SHP77 (cell line): ENCODE measurements at regions not wholly inside any gene's neighbourhood (a gene's known extent, or its start where the extent isn't known, plus 50 kb on each side); places are given as distances from the start of the nearest gene placed in this dataset.
"Not testable (repeated sequence)": the region's sequence is repeated elsewhere in the genome, so short reads cannot be mapped to it uniquely, and the experiment has no call there.

Experiments used
- DNase-seq, 2 experiments: peaks; one replicate each; lab custom pipeline; 2025; lab: John Stamatoyannopoulos, UW

GRCh38 chr3:35394905-35395304 is 244.4 kb upstream of the ARPP21 start:
- no peak for DNase-seq

GRCh38 chr3:35401671-35402070 is 237.7 kb upstream of the ARPP21 start:
- DNase-seq, result no peak

- DNase-seq, result no peak
These were observed 234.8 kb upstream of the ARPP21 start for GRCh38 chr3:35404571-35404970.

- no peak for DNase-seq
These were observed 230.4 kb upstream of the ARPP21 start for GRCh38 chr3:35408882-35409281.

GRCh38 chr3:35409991-35410390 is 229.3 kb upstream of the ARPP21 start:
- DNase-seq, result no peak

GRCh38 chr3:35413483-35413882 is 225.8 kb upstream of the ARPP21 start:
- DNase-seq, result no peak

GRCh38 chr3:35417080-35417479 is 222.2 kb upstream of the ARPP21 start:
- no peak for DNase-seq

DNA sequence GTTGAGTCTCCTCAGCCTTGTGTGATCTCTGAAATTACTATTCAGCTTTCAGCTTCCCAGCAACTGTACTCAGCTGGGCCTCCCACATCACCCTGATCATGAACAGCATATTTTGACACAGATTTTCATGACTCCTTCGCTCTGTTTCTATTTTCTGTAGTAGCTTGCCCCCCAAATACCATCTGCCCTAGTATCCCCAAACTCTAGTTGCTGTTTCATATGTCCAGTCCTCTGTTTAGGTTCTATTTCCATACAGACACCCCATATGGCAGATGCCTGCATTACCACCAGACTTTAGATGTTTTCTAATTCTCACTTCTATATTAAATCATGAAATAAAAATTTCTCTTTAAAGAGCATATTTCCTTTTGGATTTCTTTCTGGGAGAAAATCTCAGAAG is 217.2 kb upstream of the ARPP21 start:
- no peak for DNase-seq

DNA sequence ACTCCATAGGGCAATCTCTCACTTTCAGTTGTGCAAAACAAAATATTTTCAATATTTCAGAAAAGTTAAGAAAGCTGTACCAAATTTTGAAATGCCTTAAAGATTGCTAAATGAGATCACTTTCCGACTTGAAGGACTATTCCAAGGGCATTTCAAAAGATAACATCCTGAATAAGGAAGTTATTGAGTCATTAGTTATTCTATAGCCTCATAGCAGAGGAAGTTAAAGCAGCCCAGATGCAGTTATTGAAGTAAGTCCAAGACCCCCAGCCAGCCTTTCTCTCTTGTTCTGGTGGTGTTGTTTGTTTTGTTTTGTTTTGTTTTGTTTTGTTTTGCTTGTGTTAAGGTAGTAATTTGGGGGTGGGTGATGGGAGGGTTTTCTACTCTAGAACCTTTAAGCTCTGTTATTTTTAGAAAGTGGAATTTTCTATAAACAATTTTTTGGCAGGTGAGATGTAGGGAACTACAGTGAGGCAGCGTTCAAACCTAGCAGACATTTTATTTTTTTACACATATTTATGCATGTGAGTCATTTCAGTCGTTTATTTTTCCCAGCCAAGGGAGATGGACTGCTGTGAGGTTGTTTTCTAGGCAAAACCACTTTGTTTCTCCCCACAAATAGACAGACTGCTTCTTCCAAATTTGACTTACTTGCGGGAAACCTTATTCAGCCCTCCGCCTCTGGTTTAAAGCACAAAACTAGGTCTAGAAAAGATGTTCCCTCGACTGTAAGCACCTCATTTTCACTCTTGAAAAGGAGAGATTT is 216.3 kb upstream of the ARPP21 start:
- DNase-seq, result no peak

- DNase-seq, result no peak
These were observed 212.9 kb upstream of the ARPP21 start for GRCh38 chr3:35426366-35426958.

DNA sequence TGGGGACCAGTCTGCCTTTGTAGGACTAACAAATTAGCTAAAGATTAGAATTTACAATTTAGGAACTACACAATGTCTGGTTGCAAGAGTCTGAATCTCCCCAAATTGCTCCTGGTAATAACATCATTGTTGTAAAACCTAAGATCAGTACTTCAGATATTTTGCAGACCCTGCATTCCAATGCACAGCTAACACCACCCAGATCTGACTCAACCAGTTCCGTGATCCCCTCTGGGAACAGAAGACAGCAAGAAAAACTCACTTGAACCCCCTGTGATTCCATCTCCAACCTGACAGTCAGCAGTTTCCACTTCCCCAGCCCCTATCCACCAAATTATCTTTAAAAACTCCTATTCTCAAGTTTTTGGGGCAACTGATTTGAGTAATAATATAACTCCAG is 201.9 kb upstream of the ARPP21 start:
- no peak for DNase-seq

DNA sequence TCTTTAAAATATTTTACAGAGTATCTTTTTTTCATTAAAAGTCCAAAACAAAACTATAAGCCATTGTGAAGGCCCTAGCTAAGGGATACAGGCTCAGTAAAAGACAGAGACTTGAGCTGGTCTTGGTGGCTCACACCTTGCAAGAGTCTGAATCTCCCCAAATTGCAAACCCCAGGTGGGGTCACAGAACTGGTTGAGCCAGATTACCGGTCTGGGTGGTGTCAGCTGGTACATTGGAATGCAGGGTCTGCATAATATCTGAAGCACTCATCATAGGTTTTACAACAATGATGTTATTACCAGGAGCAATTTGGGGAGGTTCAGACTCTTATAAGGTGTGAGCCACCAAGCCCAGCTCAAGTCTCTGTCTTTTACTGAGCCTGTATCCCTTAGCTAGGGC is 201.2 kb upstream of the ARPP21 start:
- no peak for DNase-seq

DNA sequence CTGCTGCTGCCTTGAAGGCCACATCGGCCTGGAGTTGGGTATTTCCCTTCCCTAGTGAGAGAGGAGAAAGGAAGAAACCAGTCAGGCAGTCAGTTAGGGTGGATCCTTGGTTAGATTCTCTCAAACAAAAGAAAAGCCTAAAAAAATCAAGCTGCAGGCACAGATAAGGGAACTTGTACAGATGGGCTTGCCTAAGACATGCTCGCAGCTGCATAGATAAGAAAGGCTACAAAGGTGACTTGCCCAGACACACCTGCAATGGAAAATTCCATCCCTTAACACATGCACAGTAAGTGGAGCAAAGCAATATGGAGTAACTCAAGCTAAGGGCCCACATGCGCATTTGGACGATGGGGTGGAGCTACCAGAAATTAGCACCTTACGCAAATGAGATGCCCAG is 199.7 kb upstream of the ARPP21 start:
- no peak for DNase-seq

DNA sequence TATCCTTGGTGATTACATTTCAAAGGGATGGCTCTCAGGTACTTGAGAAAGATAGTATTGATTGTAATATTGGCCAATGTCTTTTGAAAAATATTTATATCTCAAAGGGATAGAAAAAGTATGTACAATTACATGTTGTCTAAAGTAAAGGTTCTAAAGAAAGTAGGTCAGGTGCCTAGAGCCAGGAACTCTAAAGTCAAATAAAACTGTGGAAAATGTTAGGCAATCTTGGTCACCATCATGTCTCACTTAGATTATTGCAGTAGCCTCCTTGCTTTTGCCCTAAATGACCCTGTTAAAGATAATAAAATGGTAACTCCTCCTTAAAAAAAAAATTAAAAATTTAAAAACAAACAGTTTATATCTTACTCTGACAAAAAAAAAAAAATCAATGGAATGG is 198.5 kb upstream of the ARPP21 start:
- DNase-seq, result no peak

- no peak for DNase-seq
These were observed 192.4 kb upstream of the ARPP21 start for GRCh38 chr3:35446896-35447295.

DNA sequence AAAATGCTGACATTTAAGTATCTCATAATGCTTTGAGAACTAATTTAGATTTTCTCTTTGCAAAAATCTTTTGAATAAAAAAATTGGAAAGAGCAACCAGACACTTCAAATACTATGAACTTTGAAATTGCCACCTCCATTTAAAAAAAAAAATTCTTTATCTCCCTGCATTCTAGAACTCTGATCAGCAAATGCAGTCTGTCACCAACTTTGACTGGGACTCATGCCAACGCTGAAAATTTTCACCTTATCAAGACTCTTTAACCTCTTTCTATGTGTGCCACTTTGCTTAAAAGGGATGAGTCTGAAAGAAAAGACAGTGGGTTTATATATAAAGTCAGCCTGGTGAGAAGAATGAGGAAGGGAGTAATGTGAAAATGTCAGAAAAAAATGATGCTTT is 191.2 kb upstream of the ARPP21 start:
- DNase-seq, result no peak

DNA sequence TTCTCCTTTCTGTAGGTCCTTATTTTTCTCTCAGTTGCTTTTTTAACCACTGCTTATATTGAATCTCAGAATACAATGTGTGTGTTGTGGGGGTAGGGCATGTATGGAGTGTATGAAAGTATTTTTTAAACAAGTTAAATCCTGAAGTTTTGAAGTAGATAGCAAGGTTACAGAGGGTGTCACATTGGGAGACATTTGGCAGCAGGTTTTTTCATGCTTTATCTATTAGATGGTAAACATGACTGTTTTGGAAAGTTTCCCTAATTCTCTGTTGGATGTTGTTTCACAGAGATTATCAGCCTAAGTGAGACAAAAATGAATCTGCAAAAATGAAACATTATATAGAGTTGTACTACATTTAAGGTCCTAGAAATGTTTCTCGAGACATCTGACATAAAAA is 190.6 kb upstream of the ARPP21 start:
- no peak for DNase-seq

DNA sequence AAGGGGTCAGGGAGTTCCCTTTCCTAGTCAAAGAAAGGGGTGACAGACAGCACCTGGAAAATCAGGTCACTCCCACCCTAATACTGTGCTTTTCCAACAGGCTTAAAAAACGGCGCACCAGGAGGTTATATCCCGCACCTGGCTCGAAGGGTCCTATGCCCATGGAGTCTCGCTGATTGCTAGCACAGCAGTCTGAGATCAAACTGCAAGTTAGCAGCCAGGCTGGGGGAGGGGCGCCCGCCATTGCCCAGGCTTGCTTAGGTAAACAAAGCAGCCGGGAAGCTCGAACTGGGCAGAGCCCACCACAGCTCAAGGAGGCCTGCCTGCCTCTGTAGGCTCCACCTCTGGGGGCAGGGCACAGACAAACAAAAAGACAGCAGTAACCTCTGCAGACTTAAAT is 184.5 kb upstream of the ARPP21 start:
- DNase-seq, result not testable (repeated sequence)

GRCh38 chr3:35473956-35474355 is 165.4 kb upstream of the ARPP21 start:
- no peak for DNase-seq

DNA sequence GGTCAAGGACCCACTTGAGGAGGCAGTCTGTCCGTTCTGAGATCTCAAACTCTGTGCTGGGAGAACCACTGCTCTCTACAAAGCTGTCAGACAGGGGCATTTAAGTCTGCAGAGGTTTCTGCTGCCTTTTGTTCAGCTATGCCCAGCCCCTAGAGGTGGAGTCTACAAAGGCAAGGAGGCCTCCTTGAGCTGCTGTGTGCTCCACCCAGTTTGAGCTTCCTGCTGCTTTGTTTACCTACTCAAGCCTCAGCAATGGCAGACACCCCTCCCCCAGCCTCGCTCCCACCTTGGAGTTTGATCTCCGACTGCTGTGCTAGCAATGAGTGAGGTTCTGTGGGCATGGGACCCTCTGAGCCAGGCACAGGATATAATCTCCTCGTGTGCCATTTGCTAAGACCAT is 156.8 kb upstream of the ARPP21 start:
- DNase-seq, result not testable (repeated sequence)

DNA sequence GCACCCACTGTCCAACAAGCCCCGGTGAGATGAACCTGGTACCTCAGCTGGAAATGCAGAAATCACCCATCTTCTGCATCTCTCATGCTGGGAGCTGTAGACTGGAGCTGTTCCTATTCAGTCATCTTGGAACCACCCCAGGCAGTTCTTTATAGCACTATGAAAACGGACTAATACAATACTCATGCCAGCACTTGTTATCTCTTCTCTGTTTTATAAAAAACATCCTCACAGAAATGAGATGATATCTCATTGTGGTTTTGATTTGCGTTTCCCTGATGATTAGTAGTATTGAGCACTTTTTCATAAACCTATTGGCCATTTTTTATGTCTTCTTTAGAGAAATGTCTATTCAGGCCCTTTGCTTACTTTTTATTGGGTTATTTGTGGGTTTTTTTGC is 156.2 kb upstream of the ARPP21 start:
- no peak for DNase-seq

DNA sequence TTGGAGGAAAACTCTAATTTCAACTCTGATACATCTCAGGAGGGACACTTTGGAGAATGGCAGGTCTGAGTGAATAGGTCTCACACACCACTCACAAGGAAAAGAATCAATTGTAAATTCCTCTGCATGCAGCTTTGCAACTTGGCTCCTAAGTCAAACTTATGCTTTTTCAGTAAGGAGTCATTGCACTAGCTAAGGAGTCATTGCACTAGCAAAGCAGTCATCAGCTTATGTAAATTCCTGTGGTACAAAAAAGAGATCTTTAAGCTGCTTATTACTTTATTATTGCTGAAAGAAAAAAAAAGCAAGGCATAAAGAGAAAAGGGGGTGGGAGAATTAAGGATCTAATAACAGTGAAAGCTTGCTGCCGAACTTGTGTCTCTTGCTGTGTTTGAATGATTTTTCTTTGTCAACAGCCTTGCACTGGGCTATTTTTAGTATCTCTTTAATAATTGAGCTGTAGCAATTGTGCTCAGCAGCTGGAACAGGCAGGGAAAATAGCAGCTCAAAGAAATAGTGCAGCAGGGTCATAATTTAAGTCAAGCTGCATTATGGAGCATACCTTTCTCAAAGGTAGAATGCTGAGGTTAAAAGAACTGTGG is 154.3 kb upstream of the ARPP21 start:
- peak in 1 of 2 experiments; percentile 6 for DNase-seq

DNA sequence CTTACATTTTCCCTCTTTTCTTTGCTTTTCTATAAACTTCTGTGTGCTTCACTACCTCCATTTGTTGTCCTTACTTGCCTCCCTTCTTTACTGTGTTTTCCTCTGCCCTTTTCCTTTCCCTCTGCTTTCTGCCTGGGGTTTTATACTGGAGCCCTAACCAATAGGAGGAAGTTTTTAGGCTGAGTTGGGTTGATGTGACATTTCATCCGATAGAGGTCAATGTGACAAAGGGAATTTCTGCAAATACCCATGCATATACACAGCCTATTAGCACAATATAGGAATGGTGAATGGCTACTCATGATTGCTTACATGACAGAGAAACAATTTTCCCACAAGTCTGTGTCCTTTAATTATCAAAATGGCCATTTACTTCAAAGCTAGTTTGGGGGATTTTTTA is 153.0 kb upstream of the ARPP21 start:
- DNase-seq, result no peak

DNA sequence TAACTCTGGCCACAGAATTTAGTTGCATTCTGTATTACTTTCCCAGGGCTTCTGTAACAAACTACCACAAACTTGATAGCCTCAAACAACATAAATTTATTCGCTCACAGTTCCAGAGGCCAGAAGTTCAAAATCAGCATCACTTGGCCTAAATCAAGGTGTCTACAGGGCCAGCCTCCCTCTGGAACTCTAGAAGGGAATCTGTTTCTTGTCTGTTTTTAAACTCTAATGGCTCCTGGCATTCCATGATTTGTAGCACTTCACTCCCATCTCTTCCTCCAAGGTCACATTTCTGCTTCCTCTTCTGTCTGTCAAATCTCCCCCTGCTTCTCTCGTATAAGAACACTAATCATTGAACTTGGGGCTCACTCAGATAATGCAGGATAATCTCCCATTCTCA is 151.9 kb upstream of the ARPP21 start:
- DNase-seq, result no peak
